BE2C (cell line): ENCODE measurements at regions not wholly inside any gene's neighbourhood (a gene's known extent, or its start where the extent isn't known, plus 50 kb on each side); places are given as distances from the start of the nearest gene placed in this dataset.

Experiments used
- DNase-seq: peaks from one replicate; pipeline ENCODE4 v3.0.0-alpha.2; 2020
- H3K27me3 ChIP-seq: fragments of 250-450 bp; sonication (Bioruptor Pico); 2 replicates; pipeline ENCODE4 v1.5.1; 2020; ENCODE audit warnings: mild to moderate bottlenecking
- H3K36me3 ChIP-seq: fragments of 250-450 bp; sonication (Bioruptor Pico); 2 replicates; pipeline ENCODE4 v1.5.1; 2020; ENCODE audit warnings: mild to moderate bottlenecking
- H3K4me1 ChIP-seq: fragments of 250-450 bp; sonication (Bioruptor Pico); 2 replicates; pipeline ENCODE4 v1.5.1; 2020
- H3K4me3 ChIP-seq: 2 replicates; pipeline ENCODE4 v1.5.1; 2011; ENCODE audit warnings: low read depth, low read length
- H3K9me3 ChIP-seq: fragments of 250-450 bp; sonication (Bioruptor Pico); 2 replicates; pipeline ENCODE4 v1.5.1; 2020
- CTCF ChIP-seq: IDR thresholded peaks from 2 replicates; pipeline ENCODE4 v1.5.1; 2012; ENCODE audit warnings: mild to moderate bottlenecking, low read depth, low read length

DNA sequence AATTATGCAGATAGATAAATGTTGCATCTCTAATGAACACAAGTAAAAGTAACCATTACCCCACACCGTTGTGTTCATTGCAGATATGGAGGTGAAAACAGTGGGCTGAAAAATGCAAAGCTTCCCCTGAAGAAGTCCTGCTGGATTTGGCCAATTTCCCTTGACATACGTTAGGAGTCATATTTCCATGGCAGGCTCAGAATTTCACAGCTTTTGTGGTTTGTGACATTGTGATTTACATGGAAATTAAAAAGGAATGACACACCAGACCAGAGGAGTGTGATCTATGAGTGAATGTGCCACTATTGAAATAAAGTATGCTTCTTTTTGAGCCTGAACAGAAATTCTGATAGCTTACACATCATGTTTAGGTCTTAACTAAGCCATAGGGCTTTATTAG is 221.1 kb upstream of the TMTC4 start:
- Histone ChIP-seq H3K9me3 (no peaks in the 10 kb centered on the region), H3K36me3 (no peaks in the 10 kb centered on the region), H3K27me3 (no peaks in the 10 kb centered on the region), H3K4me1 (no peaks in the 10 kb centered on the region), H3K4me3 (no peak overlapping the region)
- no peak for TF ChIP-seq CTCF
- DNase-seq = no peak

DNA sequence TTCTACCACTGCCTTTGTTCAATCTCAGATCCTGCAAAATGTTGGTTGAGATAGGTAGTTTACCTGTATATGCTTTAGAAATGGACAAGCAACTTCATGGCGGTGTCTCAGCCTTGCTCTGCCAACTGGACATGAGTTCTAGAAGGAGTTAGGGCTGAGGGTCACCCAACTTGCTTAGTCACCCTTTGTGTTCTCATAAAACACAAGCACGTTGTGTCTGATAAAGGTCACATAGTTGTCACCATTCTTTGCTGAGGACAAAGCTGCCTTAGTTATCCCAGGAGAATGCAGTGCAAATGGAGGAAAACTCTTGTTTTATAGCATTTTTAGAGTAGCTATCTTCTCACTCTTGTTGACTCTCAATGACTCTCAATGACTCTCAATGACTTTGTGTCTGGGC is 218.4 kb upstream of the TMTC4 start:
- H3K36me3 ChIP-seq = no peaks in the 10 kb centered on the region
- no peaks in the 10 kb centered on the region for H3K9me3 ChIP-seq
- H3K27me3 ChIP-seq = no peaks in the 10 kb centered on the region
- no peak for TF ChIP-seq CTCF
- no peak overlapping the region for H3K4me3 ChIP-seq
- no peak for DNase-seq
- H3K4me1 ChIP-seq = no peaks in the 10 kb centered on the region

DNA sequence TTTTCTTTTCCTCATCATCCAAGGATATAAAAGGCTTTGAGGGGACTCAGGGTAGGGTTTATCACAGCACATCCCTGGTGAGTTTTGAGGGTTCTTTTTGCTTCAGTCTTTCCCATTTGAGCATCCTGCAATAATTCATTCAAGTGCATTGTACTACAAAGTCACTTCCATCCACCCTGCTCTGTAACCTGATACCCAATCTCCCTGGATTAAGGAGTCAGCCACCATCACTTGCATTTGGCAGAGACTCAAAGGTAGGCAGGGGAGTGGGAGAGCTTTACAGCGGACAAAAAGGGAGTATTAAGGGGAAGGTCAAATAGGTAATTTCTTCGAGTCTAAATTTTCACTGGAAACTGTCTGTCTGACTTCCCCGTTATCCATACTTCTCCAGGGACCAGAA is 216.1 kb upstream of the TMTC4 start:
- H3K36me3 ChIP-seq = no peaks in the 10 kb centered on the region
- no peaks in the 10 kb centered on the region for H3K9me3 ChIP-seq
- no peak for DNase-seq
- TF ChIP-seq CTCF = no peak
- H3K27me3 ChIP-seq = no peaks in the 10 kb centered on the region
- no peaks in the 10 kb centered on the region for H3K4me1 ChIP-seq
- H3K4me3 ChIP-seq = no peak overlapping the region

- Histone ChIP-seq H3K36me3 (no peaks in the 10 kb centered on the region), H3K4me1 (no peaks in the 10 kb centered on the region), H3K9me3 (no peaks in the 10 kb centered on the region), H3K4me3 (no peak overlapping the region), H3K27me3 (no peaks in the 10 kb centered on the region)
- DNase-seq = no peak
- no peak for TF ChIP-seq CTCF
These were observed 213.1 kb upstream of the TMTC4 start for GRCh38 chr13:100887729-100888151.

- TF ChIP-seq CTCF = no peak
- DNase-seq = no peak
- no peaks in the 10 kb centered on the region for H3K4me1 ChIP-seq
- H3K4me3 ChIP-seq = no peak overlapping the region
- H3K9me3 ChIP-seq = no peaks in the 10 kb centered on the region
- H3K36me3 ChIP-seq = no peaks in the 10 kb centered on the region
- H3K27me3 ChIP-seq = no peaks in the 10 kb centered on the region
These were observed 208.9 kb upstream of the TMTC4 start for GRCh38 chr13:100883453-100883852.

GRCh38 chr13:100881291-100881864 is 206.8 kb upstream of the TMTC4 start:
- DNase-seq = no peak
- Histone ChIP-seq H3K36me3 (no peaks in the 10 kb centered on the region), H3K4me1 (no peaks in the 10 kb centered on the region), H3K27me3 (no peaks in the 10 kb centered on the region), H3K9me3 (no peaks in the 10 kb centered on the region), H3K4me3 (no peak overlapping the region)
- no peak for TF ChIP-seq CTCF
